Hippocampal formation (tissue), 2 donors: ENCODE measurements at regions not wholly inside any gene's neighbourhood (a gene's known extent, or its start where the extent isn't known, plus 50 kb on each side); places are given as distances from the start of the nearest gene placed in this dataset.
"Not testable (repeated sequence)": the region's sequence is repeated elsewhere in the genome, so short reads cannot be mapped to it uniquely, and the experiment has no call there.

Source experiments
- DNase-seq, 2 donors: peaks; one replicate each; lab custom pipeline; 2025; lab: John Stamatoyannopoulos, UW

DNA sequence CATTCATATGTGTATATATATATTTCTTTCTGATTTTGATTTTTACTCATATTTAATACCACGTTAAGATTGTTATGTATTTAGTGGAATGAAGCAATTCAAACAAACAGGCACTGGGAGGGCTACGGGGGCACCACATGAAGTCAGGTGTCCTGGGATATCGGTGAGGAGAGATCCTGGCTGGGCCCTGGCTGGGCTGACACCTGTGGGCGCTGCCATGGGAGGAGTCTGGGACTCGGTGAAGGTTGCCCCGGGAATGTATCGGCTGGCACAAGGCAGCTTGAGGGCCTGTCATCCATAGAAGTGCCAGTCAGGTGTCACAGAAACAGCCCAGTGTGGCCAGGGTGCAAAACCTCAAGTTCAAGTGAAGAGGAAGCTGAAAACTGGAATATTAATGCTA, 766.9 kb upstream of the ARPP21 start:
- no peak for DNase-seq

DNA sequence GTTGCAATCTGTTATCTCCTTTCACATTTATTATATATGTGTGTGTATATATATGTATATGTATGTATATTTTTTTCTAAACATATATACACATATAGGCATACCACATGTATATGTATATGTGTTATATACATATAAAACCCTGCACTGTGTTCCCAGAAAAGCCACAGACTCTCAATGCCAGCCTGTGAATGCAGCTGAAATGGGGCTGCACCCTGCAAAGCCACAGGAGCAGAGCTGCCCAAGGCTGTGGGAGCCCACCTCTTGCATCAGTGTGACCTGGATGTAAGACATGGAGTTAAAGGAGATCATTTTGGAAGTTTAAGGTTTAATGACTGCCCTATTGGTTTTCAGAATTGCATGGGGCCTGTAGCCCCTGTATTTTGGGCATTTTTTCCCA, 762.3 kb upstream of the ARPP21 start:
- no peak for DNase-seq

DNA sequence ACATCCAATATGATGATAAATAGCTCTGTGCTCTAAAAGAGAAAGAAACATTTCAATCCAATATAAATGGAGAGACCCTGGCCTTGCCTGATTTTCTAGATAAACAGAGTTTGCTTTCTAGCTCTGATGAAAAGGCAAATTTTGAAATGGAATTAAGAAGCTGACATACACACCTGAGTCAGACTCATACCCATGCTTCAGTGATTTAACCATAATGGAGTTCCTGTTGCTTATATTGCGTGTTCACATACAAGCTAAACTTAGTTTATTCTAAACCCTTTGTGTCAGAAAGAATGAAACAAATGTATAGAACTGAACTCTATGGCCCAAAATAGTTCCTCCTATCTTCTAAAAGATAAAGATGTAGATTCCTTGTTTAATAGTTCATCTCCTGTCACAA, 760.8 kb upstream of the ARPP21 start:
- DNase-seq = no peak

DNA sequence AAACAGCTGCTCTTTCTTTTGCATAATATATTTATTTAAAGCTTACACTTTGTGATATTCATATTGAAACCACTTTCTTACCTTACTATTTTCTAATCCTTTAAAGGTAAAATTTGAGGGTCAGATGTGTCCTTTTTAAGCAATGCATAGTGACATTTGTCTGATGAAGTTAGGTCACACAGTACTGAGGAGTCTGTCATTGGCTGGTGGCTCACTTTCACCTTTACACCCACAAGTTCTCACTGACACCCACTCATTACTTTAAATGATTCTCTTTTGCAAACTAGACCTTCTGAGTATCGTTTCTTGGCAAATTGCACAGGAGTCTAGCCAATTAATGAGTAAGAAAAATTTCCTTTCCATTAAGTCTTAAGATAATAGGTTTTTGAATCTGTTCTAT, 758.3 kb upstream of the ARPP21 start:
- no peak for DNase-seq

DNA sequence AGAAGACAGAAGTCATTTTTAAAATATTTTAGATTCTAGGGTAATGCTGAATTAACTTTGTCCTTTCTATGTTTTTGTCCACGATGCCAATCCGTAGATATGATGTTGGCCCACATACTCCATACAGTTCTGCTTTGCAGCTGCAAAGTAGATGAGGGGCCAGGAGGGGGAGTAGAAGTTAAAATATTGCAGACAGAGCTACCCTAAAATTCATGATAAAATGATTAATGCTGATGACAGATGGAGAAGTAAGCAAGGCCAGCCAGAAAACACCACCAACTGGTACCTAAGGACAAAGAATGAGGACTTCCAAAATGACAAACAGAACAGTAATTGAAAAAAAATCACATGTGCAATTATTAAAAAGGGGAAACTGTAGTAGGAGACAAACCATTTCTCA, 756.6 kb upstream of the ARPP21 start:
- DNase-seq = no peak

DNA sequence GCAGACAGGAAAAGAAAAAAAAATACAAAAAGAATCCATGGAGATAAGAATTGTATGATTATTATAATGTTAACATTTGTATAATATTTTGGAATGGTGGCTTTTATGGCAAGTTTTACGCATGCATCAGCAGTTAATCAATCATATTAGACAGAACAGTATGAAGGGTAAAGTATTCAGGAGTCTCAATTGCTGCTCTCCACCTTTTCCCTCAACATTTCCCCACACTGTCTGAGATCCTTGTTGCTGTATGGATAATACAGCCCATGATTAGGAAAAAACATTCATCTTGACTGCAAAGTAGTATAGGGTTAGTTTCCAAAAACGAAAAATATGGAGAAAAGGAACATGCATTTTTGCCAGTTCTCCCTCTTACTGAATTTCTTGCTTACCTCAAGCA, 755.3 kb upstream of the ARPP21 start:
- DNase-seq = no peak

DNA sequence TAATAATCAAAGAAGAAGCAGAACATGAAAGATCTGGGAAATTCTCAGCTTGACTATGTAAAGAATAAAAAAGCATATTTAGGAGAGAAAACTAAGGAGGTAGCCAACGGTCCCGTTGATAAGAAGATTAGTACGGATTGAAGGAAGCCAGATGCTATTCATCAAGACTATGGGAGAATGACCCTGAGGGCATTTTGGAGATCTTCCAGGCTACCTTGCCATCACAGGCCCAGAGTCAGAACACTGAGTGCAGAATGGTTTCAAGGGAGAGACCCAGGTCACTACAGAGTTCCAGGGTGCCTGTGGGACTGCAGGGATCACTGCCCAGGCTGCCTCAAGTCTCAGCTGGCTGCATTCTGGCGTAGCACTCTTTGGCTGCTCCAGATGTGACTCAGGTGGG, 752.9 kb upstream of the ARPP21 start:
- DNase-seq = no peak

DNA sequence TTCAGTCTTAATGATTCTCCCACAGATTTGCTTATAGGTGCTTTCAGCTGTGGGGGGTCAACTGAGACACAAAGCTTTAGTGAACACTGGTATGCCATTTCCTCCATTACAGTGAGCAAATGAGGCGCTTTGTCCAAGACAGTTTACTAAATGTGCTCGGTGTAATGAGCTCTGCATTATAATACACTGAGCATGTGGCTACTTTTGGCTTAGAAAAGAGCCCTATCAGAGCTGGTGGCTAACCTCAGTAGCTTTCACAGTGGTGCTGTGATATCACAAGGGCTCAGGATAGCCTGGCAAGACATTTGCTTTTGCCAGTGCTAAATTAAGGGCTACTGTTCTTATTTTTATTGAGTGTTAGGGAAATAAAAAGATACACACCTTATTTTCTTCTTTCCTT, 749.7 kb upstream of the ARPP21 start:
- DNase-seq = no peak

DNA sequence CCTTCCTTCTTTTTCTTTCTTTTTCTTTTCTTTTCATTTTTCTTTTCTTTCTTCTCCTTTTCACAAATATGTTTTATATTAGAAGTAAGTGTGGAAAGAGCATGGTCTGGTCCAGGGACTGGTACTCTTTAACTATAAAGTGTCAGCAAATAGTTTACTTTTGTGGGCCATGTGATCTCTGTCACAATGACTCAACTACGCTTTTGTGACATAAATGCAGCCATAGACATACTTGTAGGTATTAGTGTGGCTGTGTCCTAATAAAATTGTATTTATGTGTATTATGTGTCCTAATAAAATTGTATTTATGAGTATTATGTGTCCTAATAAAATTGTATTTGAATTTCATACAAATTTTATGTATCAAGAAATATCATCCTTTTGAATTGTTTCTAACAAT, 749.1 kb upstream of the ARPP21 start:
- no peak for DNase-seq

DNA sequence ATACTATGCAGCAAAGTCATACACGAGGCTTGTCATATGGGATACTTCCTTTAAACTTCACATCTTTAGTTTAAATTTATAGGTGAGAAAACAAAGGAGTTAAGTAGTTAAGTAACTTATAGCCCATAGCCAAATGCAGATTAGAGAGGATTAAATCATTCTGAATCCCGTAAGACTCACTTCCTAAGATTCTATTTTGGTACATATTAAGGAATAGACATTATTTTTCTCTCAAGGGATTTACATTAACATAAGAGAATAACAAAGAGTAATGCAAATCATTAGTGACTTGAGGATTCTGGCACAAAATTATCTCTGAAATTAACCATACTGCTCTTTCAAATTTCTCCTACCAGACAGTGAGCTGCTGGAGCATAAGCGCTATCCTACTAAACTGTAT, 747.4 kb upstream of the ARPP21 start:
- DNase-seq = no peak

DNA sequence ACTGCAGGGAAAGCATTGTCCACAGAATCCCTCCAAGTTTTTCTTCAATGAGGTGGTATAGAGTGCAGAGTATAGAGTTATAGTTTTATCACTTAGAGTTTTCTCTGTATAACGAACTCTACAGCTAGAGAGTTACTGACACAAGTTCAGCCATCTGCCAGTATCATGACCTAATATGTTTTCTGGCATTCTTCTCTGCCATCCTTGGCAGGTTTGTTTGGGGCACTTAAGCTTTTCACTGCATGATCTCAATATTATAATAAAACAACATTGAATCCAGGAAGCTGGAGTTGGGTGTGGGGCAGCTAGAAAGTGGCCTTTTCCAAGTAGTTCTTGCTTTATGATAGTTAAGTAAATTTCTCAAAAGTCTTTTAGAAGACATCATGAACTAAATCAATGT, 743.5 kb upstream of the ARPP21 start:
- DNase-seq = no peak

DNA sequence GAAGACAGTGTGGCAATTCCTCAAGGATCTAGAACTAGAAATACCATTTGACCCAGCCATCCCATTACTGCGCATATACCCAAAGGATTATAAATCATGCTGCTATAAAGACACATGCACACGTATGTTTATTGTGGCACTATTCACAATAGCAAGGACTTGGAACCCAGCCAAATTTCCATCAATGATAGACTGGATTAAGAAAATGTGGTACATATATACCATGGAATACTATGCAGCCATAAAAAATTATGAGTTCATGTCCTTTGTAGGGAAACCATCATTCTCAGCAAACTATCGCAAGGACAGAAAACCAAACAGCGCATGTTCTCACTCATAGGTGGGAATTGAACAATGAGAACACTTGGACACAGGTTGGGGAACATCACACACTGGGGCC, 729.6 kb upstream of the ARPP21 start:
- not testable (repeated sequence) for DNase-seq

DNA sequence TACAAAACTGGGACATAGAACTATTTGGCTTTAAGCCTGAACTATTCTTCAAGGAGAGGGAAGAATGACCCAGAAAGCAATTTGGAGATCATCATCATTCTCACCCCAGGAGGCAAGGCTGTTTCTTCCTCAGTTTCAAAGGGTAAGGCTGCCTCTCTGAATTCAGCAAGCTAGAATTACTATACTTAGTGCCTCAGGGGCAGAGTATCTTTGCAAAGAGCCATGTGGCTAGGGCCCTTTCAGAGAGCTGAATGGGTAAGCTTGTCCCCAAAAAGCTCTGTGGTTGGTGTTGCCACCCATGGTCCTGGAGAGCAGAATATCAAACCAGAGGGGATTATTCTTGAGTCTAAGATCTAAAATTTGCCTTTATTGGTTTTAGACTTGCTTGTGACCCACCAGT, 720.3 kb upstream of the ARPP21 start:
- DNase-seq = no peak

DNA sequence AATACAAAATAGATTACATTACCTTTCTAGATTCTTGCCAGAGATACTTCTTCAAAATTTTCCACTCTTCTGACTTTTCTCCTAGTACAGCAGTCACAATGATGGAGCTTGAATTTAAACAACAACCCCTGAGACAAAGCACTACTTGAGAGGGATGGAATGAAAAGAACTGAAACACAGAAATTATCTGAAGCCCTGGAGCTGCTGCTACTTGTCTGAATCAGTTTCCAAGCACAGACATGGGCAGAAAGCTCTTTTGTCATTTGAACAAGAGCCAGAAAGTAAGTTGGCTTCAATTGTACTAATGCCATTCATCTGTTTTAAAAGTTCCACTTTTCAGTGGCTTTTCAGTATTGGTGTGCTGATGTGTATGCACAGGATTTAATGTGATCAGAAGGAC, 718.5 kb upstream of the ARPP21 start:
- DNase-seq = no peak

DNA sequence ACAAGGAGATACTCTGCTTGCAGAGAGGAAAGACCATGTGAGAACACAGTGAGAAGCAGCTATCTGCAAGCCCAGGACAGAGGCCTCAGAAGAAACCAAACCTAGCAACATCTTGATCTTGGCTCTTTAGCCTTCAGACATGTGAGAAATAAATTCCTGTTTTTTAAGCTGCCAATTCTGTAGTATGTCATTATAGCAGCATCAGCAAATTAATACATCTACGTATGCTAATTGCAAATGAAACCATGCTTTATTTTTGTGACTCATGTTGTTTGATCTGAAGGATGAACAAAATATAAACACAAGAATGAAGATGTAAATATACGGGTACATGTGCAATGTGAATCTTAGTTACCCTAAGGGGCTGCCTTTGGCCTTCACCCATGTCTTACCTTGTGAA, 714.4 kb upstream of the ARPP21 start:
- no peak for DNase-seq

DNA sequence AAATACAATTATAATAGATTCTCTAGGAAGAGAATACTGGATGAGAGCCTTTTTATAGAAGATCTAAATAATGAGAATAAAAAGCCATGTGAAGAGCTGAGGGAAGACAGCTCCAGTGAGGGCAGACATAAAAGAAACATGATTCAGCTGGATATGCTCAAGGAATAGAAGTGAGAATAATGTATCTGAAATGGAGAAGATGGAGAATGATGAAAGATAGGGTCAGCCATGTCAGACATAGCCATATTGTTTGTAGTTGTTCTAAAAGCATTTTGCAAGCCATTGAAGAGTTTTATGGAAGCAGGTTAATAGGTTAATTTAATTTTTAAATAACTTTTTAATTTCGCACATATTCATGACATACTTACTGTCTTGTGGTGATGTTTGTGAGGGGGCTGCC, 713.5 kb upstream of the ARPP21 start:
- DNase-seq = no peak

DNA sequence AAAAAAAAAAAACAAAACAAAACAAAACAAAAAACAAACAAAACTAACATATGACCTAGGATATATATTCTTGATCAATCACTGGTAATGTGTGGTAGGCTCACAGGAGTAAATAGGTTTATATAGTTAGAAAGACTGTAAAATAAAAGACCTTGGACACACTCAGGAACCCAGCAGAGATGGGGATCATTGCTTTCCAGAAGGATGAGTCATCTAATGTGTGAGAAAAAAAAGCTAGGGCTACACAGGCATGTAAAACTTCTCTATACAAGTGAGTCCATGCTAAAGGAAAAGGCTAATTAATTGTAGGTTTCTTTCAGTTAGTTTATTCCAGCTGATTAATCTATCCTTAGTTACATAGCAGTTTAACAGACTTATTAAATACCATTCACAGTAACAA, 710.3 kb upstream of the ARPP21 start:
- no peak for DNase-seq

DNA sequence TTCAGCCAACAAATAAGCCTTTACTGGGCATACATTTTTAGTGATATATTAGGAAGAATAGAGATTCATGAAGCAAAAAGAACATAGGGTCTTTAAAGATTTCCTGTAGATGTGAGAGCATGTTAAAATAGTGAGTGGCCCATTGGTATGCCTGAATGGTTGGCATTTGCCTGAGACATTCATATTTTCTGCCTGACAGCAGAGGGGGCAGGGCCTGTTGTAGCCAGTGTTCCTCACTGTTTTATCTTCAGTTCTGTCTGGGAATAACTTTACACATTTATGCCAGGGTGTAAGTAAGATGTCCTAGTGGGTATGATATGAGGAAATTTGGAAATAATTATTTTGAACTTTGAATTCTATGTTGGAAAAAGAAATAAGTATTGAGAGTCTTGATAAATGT, 704.7 kb upstream of the ARPP21 start:
- DNase-seq = no peak

DNA sequence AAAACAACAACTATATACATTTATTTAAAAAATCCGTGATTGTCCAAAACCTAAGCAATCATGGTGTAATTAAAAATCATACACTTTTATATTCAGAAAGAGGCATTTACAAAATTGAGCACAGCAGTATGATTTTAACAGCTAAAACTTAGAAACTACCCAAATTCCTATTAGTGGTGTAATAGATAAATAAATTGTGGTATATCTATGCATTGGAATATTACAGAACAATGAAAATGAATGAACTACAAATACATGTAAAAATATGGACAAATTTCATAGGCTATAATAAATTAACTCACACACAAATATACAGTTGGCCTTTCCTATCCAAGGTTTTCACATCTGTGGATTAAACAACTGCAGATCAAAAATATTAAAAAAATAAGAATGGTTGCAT, 700.5 kb upstream of the ARPP21 start:
- DNase-seq = no peak

DNA sequence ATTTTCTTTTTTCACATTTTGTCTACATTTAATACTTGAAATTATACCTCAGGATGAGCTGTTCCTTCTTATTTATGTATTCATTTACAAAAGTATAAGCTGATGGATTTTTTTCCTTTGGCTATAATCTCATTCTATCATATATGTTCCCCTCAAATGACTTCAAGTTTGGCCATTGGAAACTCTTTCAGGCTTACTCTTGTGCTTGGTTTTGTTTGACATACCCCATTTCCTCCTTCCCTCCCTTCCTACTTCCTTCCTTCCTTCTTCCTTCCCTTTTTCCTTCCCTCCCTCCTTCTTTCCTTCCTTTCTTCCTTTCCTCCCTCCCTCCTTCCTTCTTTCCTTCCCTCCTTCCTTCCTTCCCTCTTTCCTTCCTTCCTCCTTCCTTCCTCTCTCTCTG, 697.1 kb upstream of the ARPP21 start:
- no peak for DNase-seq

DNA sequence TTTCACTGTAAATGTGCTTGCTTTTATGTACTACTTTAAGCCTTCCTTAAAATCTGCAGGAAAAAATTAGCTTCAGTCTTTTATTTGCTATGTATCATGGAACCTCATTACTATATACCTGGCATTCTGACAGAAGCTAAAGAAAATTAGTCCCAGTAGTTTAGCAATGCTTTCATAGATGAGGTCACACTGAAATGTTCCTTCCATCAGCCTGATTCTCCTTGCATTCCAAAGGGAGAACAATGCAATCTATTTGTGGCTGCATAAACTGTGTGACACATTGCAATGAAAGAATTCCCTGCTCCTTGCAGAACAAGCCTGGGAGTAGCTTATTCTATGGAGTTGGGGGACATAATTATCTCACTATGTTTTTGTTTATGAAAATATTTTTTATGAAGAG, 691.5 kb upstream of the ARPP21 start:
- no peak for DNase-seq

DNA sequence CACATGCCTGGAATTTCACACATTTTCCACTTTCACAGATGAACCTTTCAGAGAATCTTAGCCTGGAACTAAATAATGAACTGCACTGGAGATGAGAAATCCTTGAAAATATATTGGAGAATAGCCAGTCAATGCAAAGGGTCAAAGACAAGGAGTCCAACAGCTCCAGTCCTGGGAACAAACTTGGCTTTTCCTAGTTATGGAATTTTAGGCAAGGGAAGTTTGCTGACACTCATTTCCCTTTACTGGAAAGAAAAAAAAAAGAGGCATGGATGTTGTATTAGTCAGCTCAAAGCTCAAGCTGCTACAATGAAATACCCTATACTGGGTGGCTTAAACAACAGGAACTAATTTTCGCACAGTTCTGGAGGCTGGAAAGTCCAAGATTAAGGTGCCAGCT, 690.8 kb upstream of the ARPP21 start:
- DNase-seq = no peak

DNA sequence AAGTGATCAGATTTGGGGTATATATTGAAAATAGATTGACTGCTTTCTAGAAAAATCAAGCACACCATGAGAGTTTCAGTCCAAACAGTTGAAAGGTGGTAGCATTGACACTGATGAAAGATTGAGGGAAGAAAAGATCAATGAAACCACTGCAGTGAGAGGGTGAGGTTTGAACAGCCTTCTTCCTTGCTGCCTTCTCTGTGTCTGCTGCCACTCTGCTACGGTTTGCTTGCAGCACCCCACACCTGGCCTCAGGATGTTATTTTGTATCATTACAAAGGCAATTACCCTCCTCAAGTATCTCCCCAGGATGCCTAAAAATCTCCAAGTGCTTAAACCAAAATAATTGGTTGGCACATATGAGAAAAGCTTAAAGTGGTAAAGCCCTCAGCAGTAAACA, 683.6 kb upstream of the ARPP21 start:
- DNase-seq = no peak

DNA sequence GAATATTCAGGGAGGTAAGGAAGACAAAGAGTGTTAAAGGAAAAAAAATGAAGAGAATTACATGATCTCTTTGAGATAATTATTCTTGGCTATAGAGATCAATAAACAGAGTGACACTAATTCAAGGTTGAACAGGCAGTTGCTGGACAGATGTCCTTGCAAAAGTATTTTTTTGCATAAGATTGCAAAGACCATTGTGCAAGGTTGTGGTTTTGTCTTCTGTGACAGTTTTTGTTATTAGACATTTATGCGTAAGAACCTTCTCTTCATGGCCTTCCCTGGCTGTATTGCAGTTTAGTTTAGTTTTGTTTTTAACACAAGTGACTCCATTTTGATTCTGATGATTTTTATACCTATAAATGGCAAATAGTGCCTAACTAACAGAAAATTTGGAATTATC, 682.8 kb upstream of the ARPP21 start:
- no peak for DNase-seq

DNA sequence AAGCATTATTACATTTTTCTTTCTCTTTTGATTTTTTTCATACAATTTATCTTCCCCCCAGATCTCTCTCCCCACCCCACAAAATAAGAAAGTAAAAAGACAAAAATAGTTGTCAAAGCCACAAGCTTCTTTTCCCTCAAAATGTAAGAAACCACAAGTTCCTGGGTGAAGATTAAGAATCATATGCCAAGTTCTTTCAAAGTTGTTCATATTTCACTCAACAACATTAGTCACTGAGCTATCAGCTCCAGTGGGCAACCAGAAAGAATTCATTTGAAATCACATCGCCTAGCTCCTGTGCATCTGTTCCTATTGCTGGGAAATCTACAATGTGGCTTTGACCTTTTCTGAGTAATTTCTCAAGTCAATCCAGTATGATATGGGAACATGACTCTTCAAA, 681.6 kb upstream of the ARPP21 start:
- no peak for DNase-seq
